Neutrophil (primary cell): ENCODE measurements at regions not wholly inside any gene's neighbourhood (a gene's known extent, or its start where the extent isn't known, plus 50 kb on each side); places are given as distances from the start of the nearest gene placed in this dataset.

ENCODE experiments used
- H3K27ac ChIP-seq: fragments of 200-600 bp; sonication (generic); 2 replicates; pipeline ENCODE4 v1.5.1; 2016; ENCODE audit warnings: mild to moderate bottlenecking, moderate library complexity
- H3K27me3 ChIP-seq: fragments of 200-600 bp; sonication (generic); 2 replicates; pipeline ENCODE4 v1.6.0; 2016; ENCODE audit warnings: mild to moderate bottlenecking
- H3K36me3 ChIP-seq: fragments of 200-600 bp; sonication (generic); 2 replicates; pipeline ENCODE4 v1.5.1; 2017
- H3K4me1 ChIP-seq, 2 experiments: fragments of 200-600 bp in 1 of 2; sonication (generic) in 1 of 2; 1 replicate in 1 of 2; 2 replicates in 1 of 2; pipeline versions ENCODE4 v1.5.1 to v1.6.1; 2013 to 2016; ENCODE audit warnings: low read depth in 1 of 2, low read length in 1 of 2, mild to moderate bottlenecking in 1 of 2, moderate library complexity in 1 of 2; ENCODE audit not compliant: control insufficient read depth in 1 of 2, insufficient read depth in 1 of 2
- H3K4me3 ChIP-seq, 2 experiments: fragments of 200-600 bp in 1 of 2; sonication (generic) in 1 of 2; 1 replicate in 1 of 2; 2 replicates in 1 of 2; pipeline ENCODE4 v1.5.1; 2013 to 2016; ENCODE audit warnings: low read depth in 1 of 2, low read length in 1 of 2, mild to moderate bottlenecking in 1 of 2, moderate library complexity in 1 of 2
- H3K9me3 ChIP-seq: fragments of 200-600 bp; sonication (generic); 2 replicates; pipeline ENCODE4 v1.5.1; 2016
- CTCF ChIP-seq: fragments of 200-600 bp; sonication (generic); IDR thresholded peaks from 2 replicates; pipeline ENCODE4 v1.5.1; 2016; ENCODE audit warnings: antibody characterized with exemption

- no peak for TF ChIP-seq CTCF
- no peak overlapping the region for H3K4me3 ChIP-seq
- H3K4me1 ChIP-seq: peaks cover 0 to 16% of the 10 kb centered on the region in 2 experiments
- no peaks in the 10 kb centered on the region for H3K27me3 ChIP-seq
- H3K9me3 ChIP-seq: no peaks in the 10 kb centered on the region
- H3K36me3 ChIP-seq: no peaks in the 10 kb centered on the region
- no peak overlapping the region for H3K27ac ChIP-seq
Observed at GRCh38 chr7:18292584-18292983, 203.0 kb upstream of the HDAC9 start.

- H3K36me3 ChIP-seq: no peaks in the 10 kb centered on the region
Observed at GRCh38 chr7:18293759-18294158, 201.8 kb upstream of the HDAC9 start.

GRCh38 chr7:18294411-18294810, 201.1 kb upstream of the HDAC9 start:
- Histone ChIP-seq H3K27me3 (no peaks in the 10 kb centered on the region), H3K9me3 (no peaks in the 10 kb centered on the region), H3K36me3 (no peaks in the 10 kb centered on the region), H3K27ac (no peak overlapping the region), H3K4me3 (no peak overlapping the region), H3K4me1 (peaks cover 0 to 16% of the 10 kb centered on the region in 2 experiments)
- no peak for TF ChIP-seq CTCF

More at GRCh38 chr7:18293759-18294158, 201.8 kb upstream of the HDAC9 start:
- no peak for TF ChIP-seq CTCF
- no peak overlapping the region for H3K4me3 ChIP-seq
- peaks cover 0 to 16% of the 10 kb centered on the region in 2 experiments for H3K4me1 ChIP-seq
- H3K27ac ChIP-seq: no peak overlapping the region
- no peaks in the 10 kb centered on the region for H3K9me3 ChIP-seq
- H3K27me3 ChIP-seq: no peaks in the 10 kb centered on the region

- TF ChIP-seq CTCF: no peak
- Histone ChIP-seq H3K27ac (no peak overlapping the region), H3K4me3 (no peak overlapping the region), H3K36me3 (no peaks in the 10 kb centered on the region), H3K4me1 (peaks cover 0 to 6% of the 10 kb centered on the region in 2 experiments), H3K27me3 (no peaks in the 10 kb centered on the region), H3K9me3 (no peaks in the 10 kb centered on the region)
Observed at GRCh38 chr7:18295781-18296423, 199.6 kb upstream of the HDAC9 start.

- Histone ChIP-seq H3K4me3 (no peak overlapping the region), H3K4me1 (no peaks in the 10 kb centered on the region), H3K9me3 (no peaks in the 10 kb centered on the region), H3K27ac (no peak overlapping the region), H3K36me3 (no peaks in the 10 kb centered on the region), H3K27me3 (no peaks in the 10 kb centered on the region)
- TF ChIP-seq CTCF: no peak
Observed at GRCh38 chr7:18302097-18302496, 193.5 kb upstream of the HDAC9 start.

GRCh38 chr7:18305866-18306265, 189.7 kb upstream of the HDAC9 start:
- H3K9me3 ChIP-seq: no peaks in the 10 kb centered on the region
- H3K4me3 ChIP-seq: no peak overlapping the region
- H3K36me3 ChIP-seq: no peaks in the 10 kb centered on the region
- H3K27me3 ChIP-seq: no peaks in the 10 kb centered on the region
- no peak overlapping the region for H3K27ac ChIP-seq
- no peaks in the 10 kb centered on the region for H3K4me1 ChIP-seq
- TF ChIP-seq CTCF: no peak
